PC-3 (cell line): ENCODE measurements at regions not wholly inside any gene's neighbourhood (a gene's known extent, or its start where the extent isn't known, plus 50 kb on each side); places are given as distances from the start of the nearest gene placed in this dataset.
"Not testable (repeated sequence)": the region's sequence is repeated elsewhere in the genome, so short reads cannot be mapped to it uniquely, and the experiment has no call there.

Experiments used
- ATAC-seq: fragments of 200-7000 bp; cut with Tn5 transposase; 2 replicates; pipeline ENCODE4 v1.9.1; 2020; ENCODE audit warnings: mild to moderate bottlenecking, moderate library complexity
- BruUV-seq: library from RNA; stranded (reverse); fragments of 400-500 nt; replicated peaks from 2 replicates; lab custom pipeline; 2021; lab: Mats Ljungman, UMichigan
- CTCF ChIA-PET: fragments of 300-600 bp; sonication (Branson Sonifier 250); formaldehyde crosslinking; loops from one replicate; lab custom pipeline; 2022; ENCODE audit warnings: antibody characterized with exemption; lab: Charles Lee
- POLR2A ChIA-PET: fragments of 300-600 bp; sonication (Branson Sonifier 250); formaldehyde crosslinking; loops from one replicate; lab custom pipeline; 2022; ENCODE audit warnings: antibody characterized with exemption; ENCODE audit not compliant: unreplicated experiment; lab: Charles Lee
- DNase-seq: peaks from one replicate; pipeline ENCODE4 v3.0.0-alpha.2; 2015
- H2AFZ ChIP-seq: fragments of 300-600 bp; sonication (generic); 2 replicates; pipeline ENCODE4 v1.6.0; 2016; ENCODE audit warnings: antibody characterized with exemption, low read length
- H3F3A ChIP-seq: fragments of 300-600 bp; sonication (generic); one replicate; pipeline ENCODE4 v1.6.0; 2017; ENCODE audit warnings: antibody characterized with exemption, low read length, control low read depth, mild to moderate bottlenecking; ENCODE audit not compliant: unreplicated experiment
- H3K27ac ChIP-seq: fragments of 300-600 bp; sonication (generic); 2 replicates; pipeline ENCODE4 v1.5.1; 2016; ENCODE audit warnings: mild to moderate bottlenecking, low read length
- H3K27me3 ChIP-seq: fragments of 300-600 bp; sonication (generic); 2 replicates; pipeline ENCODE4 v1.6.1; 2016; ENCODE audit warnings: low read length, mixed read lengths
- H3K36me3 ChIP-seq: fragments of 300-600 bp; sonication (generic); 2 replicates; pipeline ENCODE4 v1.6.1; 2016; ENCODE audit warnings: low read depth, mixed run types, low read length, mixed read lengths
- H3K4me1 ChIP-seq: fragments of 300-600 bp; sonication (generic); 2 replicates; pipeline ENCODE4 v1.5.1; 2016; ENCODE audit warnings: low read length; ENCODE audit not compliant: insufficient read depth
- H3K4me2 ChIP-seq: fragments of 300-600 bp; sonication (generic); 2 replicates; pipeline ENCODE4 v1.6.0; 2016; ENCODE audit warnings: low read length
- H3K4me3 ChIP-seq: fragments of 300-600 bp; sonication (generic); 2 replicates; pipeline ENCODE4 v1.5.1; 2016; ENCODE audit warnings: mild to moderate bottlenecking, low read length, mixed read lengths
- H3K79me2 ChIP-seq: fragments of 300-600 bp; sonication (generic); 2 replicates; pipeline ENCODE4 v1.6.1; 2017; ENCODE audit warnings: low read length, mixed read lengths
- H3K9ac ChIP-seq: fragments of 300-600 bp; sonication (generic); 2 replicates; pipeline ENCODE4 v1.6.0; 2016; ENCODE audit warnings: mild to moderate bottlenecking, low read length
- H3K9me2 ChIP-seq: fragments of 300-600 bp; sonication (generic); replicated peaks from 2 replicates; pipeline ENCODE4 v1.6.1; 2016; ENCODE audit warnings: mixed run types, low read length, mixed read lengths
- H3K9me3 ChIP-seq: fragments of 300-600 bp; sonication (generic); 2 replicates; pipeline ENCODE4 v1.6.1; 2016; ENCODE audit warnings: low read length, mixed read lengths
- H4K20me1 ChIP-seq: fragments of 300-600 bp; sonication (generic); 2 replicates; pipeline ENCODE4 v1.6.1; 2016; ENCODE audit warnings: low read length, mixed read lengths
- EZH2 ChIP-seq: fragments of 300-600 bp; sonication (generic); IDR thresholded peaks from one replicate; pipeline ENCODE4 v1.6.1; 2017; ENCODE audit warnings: antibody characterized with exemption, mild to moderate bottlenecking, low read length; ENCODE audit not compliant: unreplicated experiment
- EZH2phosphoT487 ChIP-seq: fragments of 300-600 bp; sonication (generic); IDR thresholded peaks from 2 replicates; pipeline ENCODE4 v1.6.1; 2018; ENCODE audit warnings: mild to moderate bottlenecking, antibody characterized with exemption, low read length, borderline replicate concordance
- intact Hi-C: fragments of 100-400 bp; cut with micrococcal nuclease; formaldehyde crosslinking; loops from 2 replicates; pipeline ENCODE4 v1.9.0; 2023
- TF ChIP-seq, protein P1 (sequence below): fragments of 300-600 bp; sonication (generic); conservative IDR thresholded peaks from 2 replicates; pipeline ENCODE4 v1.5.1; 2017; ENCODE audit warnings: antibody characterized with exemption, low read depth, mild to moderate bottlenecking, low read length

DNA sequence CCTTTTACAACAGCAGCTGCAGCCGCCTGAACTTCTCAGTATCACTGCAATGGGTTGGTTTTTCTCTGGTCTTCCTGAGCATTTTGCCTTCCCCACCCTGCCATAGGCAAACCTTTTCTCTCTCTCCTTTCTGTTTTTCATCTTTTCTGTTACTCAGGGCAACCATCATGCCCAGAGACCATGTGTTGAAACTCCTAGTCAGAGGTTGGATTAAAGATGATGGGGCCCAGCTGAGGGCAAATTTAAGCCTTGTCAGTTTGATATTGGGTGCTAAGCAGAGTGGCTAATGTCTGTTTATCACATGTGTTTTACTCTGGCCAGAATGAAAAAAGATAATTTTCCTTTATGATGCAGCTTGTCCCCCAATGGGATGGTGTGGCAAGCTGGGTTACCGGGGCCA, 107.9 kb upstream of the PMCH start:
- Histone ChIP-seq H3K27ac (no peak overlapping the region), H3K27me3 (no peaks in the 10 kb centered on the region), H4K20me1 (no peaks in the 10 kb centered on the region), H3F3A (no peaks in the 10 kb centered on the region), H3K79me2 (no peaks in the 10 kb centered on the region), H3K9ac (no peak overlapping the region), H3K4me2 (no peak overlapping the region), H3K9me3 (peaks cover 14% of the 10 kb centered on the region; the same call in 1 of the 2 replicates), H3K36me3 (no peaks in the 10 kb centered on the region), H3K4me1 (no peaks in the 10 kb centered on the region), H3K9me2 (no peaks in the 10 kb centered on the region), H2AFZ (no peak overlapping the region), H3K4me3 (no peak overlapping the region)
- ChIA-PET CTCF (no interaction called here), POLR2A (no interaction called here)
- no peak for TF ChIP-seq EZH2
- TF ChIP-seq, protein P1, sequence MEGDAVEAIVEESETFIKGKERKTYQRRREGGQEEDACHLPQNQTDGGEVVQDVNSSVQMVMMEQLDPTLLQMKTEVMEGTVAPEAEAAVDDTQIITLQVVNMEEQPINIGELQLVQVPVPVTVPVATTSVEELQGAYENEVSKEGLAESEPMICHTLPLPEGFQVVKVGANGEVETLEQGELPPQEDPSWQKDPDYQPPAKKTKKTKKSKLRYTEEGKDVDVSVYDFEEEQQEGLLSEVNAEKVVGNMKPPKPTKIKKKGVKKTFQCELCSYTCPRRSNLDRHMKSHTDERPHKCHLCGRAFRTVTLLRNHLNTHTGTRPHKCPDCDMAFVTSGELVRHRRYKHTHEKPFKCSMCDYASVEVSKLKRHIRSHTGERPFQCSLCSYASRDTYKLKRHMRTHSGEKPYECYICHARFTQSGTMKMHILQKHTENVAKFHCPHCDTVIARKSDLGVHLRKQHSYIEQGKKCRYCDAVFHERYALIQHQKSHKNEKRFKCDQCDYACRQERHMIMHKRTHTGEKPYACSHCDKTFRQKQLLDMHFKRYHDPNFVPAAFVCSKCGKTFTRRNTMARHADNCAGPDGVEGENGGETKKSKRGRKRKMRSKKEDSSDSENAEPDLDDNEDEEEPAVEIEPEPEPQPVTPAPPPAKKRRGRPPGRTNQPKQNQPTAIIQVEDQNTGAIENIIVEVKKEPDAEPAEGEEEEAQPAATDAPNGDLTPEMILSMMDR, result no peak
- TF ChIP-seq EZH2phosphoT487, result no peak
- ATAC-seq (no peak), DNase-seq (no peak)
- intact Hi-C loops, result no loop called here
- no TSS peak for BruUV-seq

DNA sequence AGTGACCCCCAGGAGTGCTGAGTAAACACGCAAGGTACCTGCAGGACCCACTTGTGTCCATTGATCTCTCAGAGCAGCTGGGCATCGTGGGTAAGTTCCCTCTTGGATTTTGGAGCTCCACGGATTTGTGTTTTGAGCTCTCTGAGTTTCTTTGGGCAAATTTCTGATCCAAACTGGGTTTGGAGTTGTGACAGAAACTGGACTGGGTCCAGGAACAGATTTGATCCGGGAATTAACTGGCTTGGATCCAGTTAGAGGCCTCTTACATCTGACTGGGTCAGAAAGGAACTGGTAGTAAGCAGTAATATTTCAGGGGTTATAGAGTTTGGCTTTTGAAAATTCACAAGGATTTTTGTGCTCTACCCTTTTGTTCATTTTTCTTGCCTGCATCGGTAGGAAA, 107.0 kb upstream of the PMCH start:
- CTCF ChIA-PET, ATAC-seq, H3K36me3 ChIP-seq, H2AFZ ChIP-seq, BruUV-seq, H3K27ac ChIP-seq, intact Hi-C loops, H3K4me1 ChIP-seq, H3F3A ChIP-seq, H3K9me2 ChIP-seq, H3K9ac ChIP-seq, H3K4me3 ChIP-seq, DNase-seq, H3K4me2 ChIP-seq, H4K20me1 ChIP-seq, H3K27me3 ChIP-seq, H3K79me2 ChIP-seq, POLR2A ChIA-PET: not testable (repeated sequence)
- peaks cover 14% of the 10 kb centered on the region; the same call in 1 of the 2 replicates for H3K9me3 ChIP-seq

DNA sequence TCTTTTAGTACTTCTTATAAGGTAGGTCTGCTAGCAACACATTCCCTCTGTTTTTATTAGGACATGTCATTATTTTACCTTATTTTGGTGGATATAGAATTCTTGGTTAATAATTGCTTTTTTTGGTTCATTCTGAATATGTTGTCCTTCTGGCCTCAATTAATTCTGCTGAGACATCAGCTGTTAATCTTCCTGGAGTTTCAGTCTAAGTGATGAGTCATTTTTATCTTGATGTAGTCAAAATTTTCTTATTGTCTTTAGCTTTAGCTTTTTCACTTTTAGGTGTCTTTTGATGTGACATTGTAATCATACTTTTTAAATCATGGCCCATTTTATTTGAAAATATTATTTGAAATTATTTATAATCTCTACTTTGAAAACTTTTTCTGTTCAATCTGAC, 104.9 kb upstream of the PMCH start:
- DNase-seq, result no peak
- Histone ChIP-seq H3K27me3 (no peaks in the 10 kb centered on the region), H3K27ac (no peak overlapping the region), H3K9me3 (peaks cover 14% of the 10 kb centered on the region; the same call in 1 of the 2 replicates), H4K20me1 (no peaks in the 10 kb centered on the region), H3K4me3 (no peak overlapping the region), H3K9ac (no peak overlapping the region), H3K4me2 (no peak overlapping the region), H3K4me1 (no peaks in the 10 kb centered on the region), H3K36me3 (no peaks in the 10 kb centered on the region), H3K9me2 (no peaks in the 10 kb centered on the region), H3K79me2 (no peaks in the 10 kb centered on the region), H3F3A (no peaks in the 10 kb centered on the region), H2AFZ (no peak overlapping the region)
- intact Hi-C loops, result no loop called here
- no peak for ATAC-seq
- ChIA-PET POLR2A (no interaction called here), CTCF (no interaction called here)
- no TSS peak for BruUV-seq
- TF ChIP-seq, protein P1, result no peak
- TF ChIP-seq EZH2 (no peak), EZH2phosphoT487 (no peak)
